ENCODE measurements at regions not wholly inside any gene's neighbourhood (a gene's known extent, or its start where the extent isn't known, plus 50 kb on each side); places are given as distances from the start of the nearest gene placed in this dataset.

DNA sequence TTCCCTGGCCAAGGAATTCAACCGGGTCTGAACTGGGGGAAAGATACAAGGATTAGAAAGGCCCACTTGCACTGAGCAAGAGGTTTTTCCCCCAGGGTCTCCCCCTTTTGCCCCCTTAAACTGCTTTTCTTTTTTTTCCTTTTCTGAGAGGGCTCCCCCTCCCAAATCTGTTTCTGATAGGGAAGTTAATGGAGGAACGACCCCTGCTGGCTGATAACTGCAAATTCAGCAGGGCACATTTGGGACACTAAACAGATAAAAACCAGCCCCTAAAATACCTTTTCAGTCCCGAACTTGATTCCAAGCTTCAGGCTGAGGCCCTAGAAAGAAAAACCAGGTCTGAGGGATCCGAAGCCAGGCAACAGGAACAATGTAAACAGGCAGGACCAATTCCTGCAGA is 1012.4 kb upstream of the CRIM1 start:
- Histone ChIP-seq H3K4me1 (replicated peaks; ENCODE audit: insufficient read depth) (no peaks in the 10 kb centered on the region), H3K27me3 (ENCODE audit: insufficient read depth, low read depth) (no peaks in the 10 kb centered on the region), H3K9me2 (ENCODE audit: insufficient read depth) (peaks cover 4% of the 10 kb centered on the region; the same call in 1 of the 2 replicates), H2AFZ (no peak overlapping the region), H3F3A (ENCODE audit: insufficient read depth, low read depth) (no peaks in the 10 kb centered on the region), H3K36me3 (ENCODE audit: low read depth) (no peaks in the 10 kb centered on the region), H3K4me2 (no peak overlapping the region), H3K27ac (no peak overlapping the region), H3K79me2 (ENCODE audit: low read depth) (no peaks in the 10 kb centered on the region), H4K20me1 (ENCODE audit: insufficient read depth) (no peaks in the 10 kb centered on the region), H3K4me3 (no peak overlapping the region), H3K9me3 (ENCODE audit: insufficient read depth, low read depth) (no peaks in the 10 kb centered on the region)
- intact Hi-C loops (cut with micrococcal nuclease; ENCODE audit: unreplicated experiment): no loop called here
- TF ChIP-seq, protein P1, sequence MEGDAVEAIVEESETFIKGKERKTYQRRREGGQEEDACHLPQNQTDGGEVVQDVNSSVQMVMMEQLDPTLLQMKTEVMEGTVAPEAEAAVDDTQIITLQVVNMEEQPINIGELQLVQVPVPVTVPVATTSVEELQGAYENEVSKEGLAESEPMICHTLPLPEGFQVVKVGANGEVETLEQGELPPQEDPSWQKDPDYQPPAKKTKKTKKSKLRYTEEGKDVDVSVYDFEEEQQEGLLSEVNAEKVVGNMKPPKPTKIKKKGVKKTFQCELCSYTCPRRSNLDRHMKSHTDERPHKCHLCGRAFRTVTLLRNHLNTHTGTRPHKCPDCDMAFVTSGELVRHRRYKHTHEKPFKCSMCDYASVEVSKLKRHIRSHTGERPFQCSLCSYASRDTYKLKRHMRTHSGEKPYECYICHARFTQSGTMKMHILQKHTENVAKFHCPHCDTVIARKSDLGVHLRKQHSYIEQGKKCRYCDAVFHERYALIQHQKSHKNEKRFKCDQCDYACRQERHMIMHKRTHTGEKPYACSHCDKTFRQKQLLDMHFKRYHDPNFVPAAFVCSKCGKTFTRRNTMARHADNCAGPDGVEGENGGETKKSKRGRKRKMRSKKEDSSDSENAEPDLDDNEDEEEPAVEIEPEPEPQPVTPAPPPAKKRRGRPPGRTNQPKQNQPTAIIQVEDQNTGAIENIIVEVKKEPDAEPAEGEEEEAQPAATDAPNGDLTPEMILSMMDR (conservative IDR thresholded peaks at IDR 0.05): peak; percentile 64
- no peak for TF ChIP-seq EZH2 (IDR thresholded peaks at IDR 0.05; ENCODE audit: low read depth)
- POLR2A ChIA-PET (ENCODE audit: unreplicated experiment): no interaction called here
- CTCF ChIA-PET: no interaction called here
- DNase-seq: no peak
- BruUV-seq (replicated peaks): no TSS peak

DNA sequence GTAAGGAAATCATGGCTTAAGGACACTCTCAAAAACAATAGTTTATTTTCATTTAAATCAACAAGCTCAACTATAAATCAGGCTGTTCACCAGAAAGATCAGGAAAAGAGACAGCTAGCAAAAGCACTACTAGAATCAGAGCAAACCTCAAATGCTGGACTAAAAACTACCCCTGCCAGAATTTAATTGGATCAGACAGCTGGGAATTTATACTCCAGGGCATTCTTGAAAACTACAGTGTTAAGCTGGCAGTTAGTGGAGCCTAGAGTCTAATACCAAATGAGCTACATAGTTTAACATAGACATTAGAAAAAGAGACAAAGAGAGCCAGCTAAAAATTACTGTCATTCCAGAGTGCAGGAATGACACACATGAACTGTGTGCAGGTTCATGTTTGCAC is 1016.4 kb upstream of the CRIM1 start:
- ChIA-PET POLR2A (ENCODE audit: unreplicated experiment) (no interaction called here), CTCF (no interaction called here)
- no peak overlapping the region for H2AFZ ChIP-seq
- H4K20me1 ChIP-seq (ENCODE audit: insufficient read depth): no peaks in the 10 kb centered on the region
- no peaks in the 10 kb centered on the region for H3K79me2 ChIP-seq (ENCODE audit: low read depth)
- no peak overlapping the region for H3K4me2 ChIP-seq
- no TSS peak for BruUV-seq (replicated peaks)
- H3K4me1 ChIP-seq (replicated peaks; ENCODE audit: insufficient read depth): no peaks in the 10 kb centered on the region
- H3K9me3 ChIP-seq (ENCODE audit: insufficient read depth, low read depth): no peaks in the 10 kb centered on the region
- H3K36me3 ChIP-seq (ENCODE audit: low read depth): no peaks in the 10 kb centered on the region
- H3K9me2 ChIP-seq (ENCODE audit: insufficient read depth): no peaks in the 10 kb centered on the region
- TF ChIP-seq EZH2 (IDR thresholded peaks at IDR 0.05; ENCODE audit: low read depth): no peak
- TF ChIP-seq, protein P1 (conservative IDR thresholded peaks at IDR 0.05): no peak
- no peak overlapping the region for H3K4me3 ChIP-seq
- intact Hi-C loops (cut with micrococcal nuclease; ENCODE audit: unreplicated experiment): no loop called here
- no peak overlapping the region for H3K27ac ChIP-seq
- no peaks in the 10 kb centered on the region for H3F3A ChIP-seq (ENCODE audit: insufficient read depth, low read depth)
- DNase-seq: no peak
- H3K27me3 ChIP-seq (ENCODE audit: insufficient read depth, low read depth): no peaks in the 10 kb centered on the region

DNA sequence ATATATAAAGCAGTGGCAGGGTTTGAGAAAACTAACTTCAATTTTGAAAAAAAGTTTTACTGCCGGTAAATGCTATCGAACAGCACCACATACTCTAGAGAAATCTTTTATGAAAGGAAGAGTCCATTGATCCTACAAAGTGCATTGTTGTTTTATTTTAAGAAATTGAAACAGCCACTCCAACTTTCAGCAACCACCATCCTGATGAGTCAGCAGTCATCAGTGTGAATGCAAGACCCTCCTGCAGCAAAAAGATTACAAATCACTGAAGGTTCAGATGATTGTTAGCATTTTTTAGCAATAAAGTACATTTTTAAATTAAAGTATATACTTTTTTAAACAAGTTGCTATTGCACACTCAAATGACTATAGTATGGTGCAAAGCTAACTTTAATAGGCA is 1017.7 kb upstream of the CRIM1 start:
- no TSS peak for BruUV-seq (replicated peaks)

More for the DNA sequence above, 1017.7 kb upstream of the CRIM1 start:
- Histone ChIP-seq H3K4me3 (no peak overlapping the region), H3K9me2 (ENCODE audit: insufficient read depth) (no peaks in the 10 kb centered on the region), H3K9me3 (ENCODE audit: insufficient read depth, low read depth) (no peaks in the 10 kb centered on the region), H3K27ac (no peak overlapping the region), H4K20me1 (ENCODE audit: insufficient read depth) (no peaks in the 10 kb centered on the region), H3F3A (ENCODE audit: insufficient read depth, low read depth) (no peaks in the 10 kb centered on the region), H3K4me1 (replicated peaks; ENCODE audit: insufficient read depth) (no peaks in the 10 kb centered on the region), H3K36me3 (ENCODE audit: low read depth) (no peaks in the 10 kb centered on the region), H2AFZ (no peak overlapping the region), H3K27me3 (ENCODE audit: insufficient read depth, low read depth) (no peaks in the 10 kb centered on the region), H3K4me2 (no peak overlapping the region), H3K79me2 (ENCODE audit: low read depth) (no peaks in the 10 kb centered on the region)
- TF ChIP-seq, protein P1 (conservative IDR thresholded peaks at IDR 0.05): no peak
- TF ChIP-seq EZH2 (IDR thresholded peaks at IDR 0.05; ENCODE audit: low read depth): no peak
- no peak for DNase-seq
- POLR2A ChIA-PET (ENCODE audit: unreplicated experiment): no interaction called here
- CTCF ChIA-PET: no interaction called here
- intact Hi-C loops (cut with micrococcal nuclease; ENCODE audit: unreplicated experiment): no loop called here

All from PC-9 (cell line).